ENCODE measurements at regions not wholly inside any gene's neighbourhood (a gene's known extent, or its start where the extent isn't known, plus 50 kb on each side); places are given as distances from the start of the nearest gene placed in this dataset.

DNA sequence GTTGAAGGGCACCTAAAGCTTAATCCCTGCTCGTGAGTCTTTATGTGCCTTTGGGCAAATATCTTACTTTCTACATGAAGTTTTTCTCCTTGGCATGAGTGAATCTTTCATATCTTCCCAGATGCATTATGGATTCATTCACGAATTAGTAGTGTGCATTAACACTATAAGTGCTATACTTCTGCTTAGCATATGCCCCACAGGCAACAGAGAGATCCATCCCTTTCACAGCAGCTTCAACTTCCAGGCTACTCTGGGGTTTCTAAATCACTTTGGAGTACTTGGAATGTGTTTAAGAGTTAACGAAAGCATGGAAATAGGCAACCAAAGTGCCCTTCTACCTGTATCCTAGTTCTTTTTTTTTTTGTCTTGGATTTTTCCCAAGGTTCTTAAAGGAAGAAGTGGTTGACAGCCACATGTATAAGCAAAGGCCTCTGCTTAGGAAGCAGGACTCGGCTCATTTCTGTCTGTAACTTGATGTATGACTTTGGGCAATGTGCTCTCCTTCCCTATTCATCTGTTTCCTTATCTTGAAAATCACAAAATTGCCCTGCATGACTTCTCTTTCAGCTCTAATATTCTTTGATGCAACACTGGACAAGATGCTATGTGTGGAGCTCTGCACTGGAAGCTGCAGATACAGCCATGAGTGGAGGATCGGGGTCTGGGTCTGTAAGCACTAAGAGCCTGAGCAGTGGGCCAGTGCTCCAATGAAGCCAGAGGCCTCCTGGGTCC lies 54.5 kb upstream of the ME3 start:
- no peak overlapping the region for H3K14ac ChIP-seq (ENCODE audit: insufficient read length)
- no peaks in the 10 kb centered on the region for H3K4me1 ChIP-seq (replicated peaks in 1 of 4; ENCODE audit: control insufficient read depth in 3 of 4, insufficient read depth in 4 of 4, low read length in 3 of 4)
- H3K23ac ChIP-seq (ENCODE audit: insufficient read length), result no peak overlapping the region
- no peak overlapping the region for H3K4ac ChIP-seq (replicated peaks; ENCODE audit: insufficient read length, low read depth, low read length)
- H4K20me1 ChIP-seq (replicated peaks in 1 of 2; ENCODE audit: control insufficient read depth in 1 of 2, insufficient read depth in 2 of 2, low read length in 2 of 2), result no peaks in the 10 kb centered on the region
- no peak overlapping the region for H2AFZ ChIP-seq (ENCODE audit: low read length)
- no peak overlapping the region for H3K27ac ChIP-seq (ENCODE audit: low read depth, low read length)
- H3K79me1 ChIP-seq (ENCODE audit: low read depth, low read length), result no peaks in the 10 kb centered on the region
- no peak overlapping the region for H4K5ac ChIP-seq (ENCODE audit: insufficient read length, low read depth, low read length)
- H2BK12ac ChIP-seq (ENCODE audit: low read depth, low read length), result no peak overlapping the region
- H2BK20ac ChIP-seq (ENCODE audit: low read length), result no peak overlapping the region
- H2BK120ac ChIP-seq (replicated peaks; ENCODE audit: low read depth, low read length), result no peak overlapping the region
- 79% methylated on average over 5 of the region's 5 CpGs; no CpG with 5 or more reads in 1 of the 2 experiments for WGBS, 2 experiments (ENCODE audit: extremely low coverage in 1 of 2, insufficient coverage in 1 of 2, insufficient read length in 1 of 2, insufficient replicate concordance in 2 of 2, low coverage in 1 of 2, low lambda C conversion rate in 2 of 2, missing lambda C conversion rate in 1 of 2)
- no peak overlapping the region for H3K18ac ChIP-seq (ENCODE audit: extremely low read depth, low read length)
- no peak overlapping the region for H2BK5ac ChIP-seq (ENCODE audit: low read depth, low read length)
- DNase-seq (ENCODE audit: low read depth in 1 of 2, low spot score in 2 of 2) (no peak), FAIRE-seq (no peak)
- H3K36me3 ChIP-seq (ENCODE audit: control insufficient read depth in 2 of 4, insufficient read depth in 4 of 4, low read length in 3 of 4), result no peaks in the 10 kb centered on the region
- no peak overlapping the region for H3K4me2 ChIP-seq (ENCODE audit: insufficient read depth in 1 of 2, low read depth in 2 of 2, low read length in 2 of 2)
- no peak overlapping the region for H4K8ac ChIP-seq (ENCODE audit: extremely low read depth, insufficient read depth, low read length)
- no peak overlapping the region for H3K56ac ChIP-seq (replicated peaks; ENCODE audit: insufficient read length, low read depth, low read length)
- H2BK15ac ChIP-seq (ENCODE audit: low read length), result no peak overlapping the region
- H3K23me2 ChIP-seq (ENCODE audit: low read depth, low read length), result no peaks in the 10 kb centered on the region
- no peak overlapping the region for H3K9ac ChIP-seq (replicated peaks in 1 of 4; ENCODE audit: extremely low read depth in 1 of 4, low read depth in 3 of 4, low read length in 3 of 4)
- ChIA-PET CTCF (ENCODE audit: partially characterized antibody) (interaction anchor here (0.6 to 1.2 kb wide), 2 partner anchors 48 to 118 kb away, joined by 3 read pairs; no protein-coding TSS in a partner anchor), POLR2A (ENCODE audit: partially characterized antibody) (no interaction called here)
- no peak overlapping the region for H4K91ac ChIP-seq (replicated peaks; ENCODE audit: insufficient read length, low read length)
- H2AK5ac ChIP-seq (ENCODE audit: low read depth, low read length), result no peak overlapping the region
- H3K79me2 ChIP-seq (ENCODE audit: control insufficient read depth in 1 of 2, insufficient read depth in 2 of 2, low read length in 2 of 2), result no peaks in the 10 kb centered on the region
- H3K27me3 ChIP-seq (replicated peaks in 1 of 4; ENCODE audit: control insufficient read depth in 3 of 4, extremely low read depth in 1 of 4, insufficient read depth in 3 of 4, low read length in 3 of 4), result no peaks in the 10 kb centered on the region
- H3K9me3 ChIP-seq (ENCODE audit: insufficient read depth in 2 of 2, low read depth in 1 of 2, low read length in 1 of 2), result peaks cover 1 to 7% of the 10 kb centered on the region in 2 experiments; a peak in 1 of 4 replicates
- no peak overlapping the region for H3K4me3 ChIP-seq (ENCODE audit: extremely low read depth in 1 of 4, insufficient read depth in 2 of 4, low read depth in 3 of 4, low read length in 4 of 4)
- TF ChIP-seq GTF2F1 (IDR thresholded peaks at IDR 0.05; ENCODE audit: borderline replicate concordance, low read depth, low read length) (no peak), ASH2L (IDR thresholded peaks at IDR 0.05; ENCODE audit: low read length) (no peak), SIN3A (conservative IDR thresholded peaks at IDR 0.05 in 1 of 2, IDR thresholded peaks at IDR 0.05 in 1 of 2; ENCODE audit: low read depth in 1 of 2, low read length in 2 of 2) (no peak), HDAC2 (IDR thresholded peaks at IDR 0.05; ENCODE audit: borderline replicate concordance in 1 of 2, low read depth in 2 of 2, low read length in 2 of 2) (no peak), SRF (IDR thresholded peaks at IDR 0.05; ENCODE audit: low read depth, low read length) (no peak), KDM1A (IDR thresholded peaks at IDR 0.05; ENCODE audit: borderline replicate concordance, low read length) (no peak), TAF7 (optimal IDR thresholded peaks at IDR 0.05; ENCODE audit: borderline replicate concordance, low read depth, low read length) (no peak), CTBP2 (IDR thresholded peaks at IDR 0.05; ENCODE audit: borderline replicate concordance, insufficient read depth, insufficient read length, low read length) (no peak), EGR1 (IDR thresholded peaks at IDR 0.05; ENCODE audit: borderline replicate concordance, low read depth, low read length) (no peak), POLR2AphosphoS5 (IDR thresholded peaks at IDR 0.05; ENCODE audit: low read depth, low read length) (no peak), NANOG (IDR thresholded peaks at IDR 0.05; ENCODE audit: insufficient read depth, low read depth, low read length, poor library complexity, severe bottlenecking) (no peak), BACH1 (IDR thresholded peaks at IDR 0.05; ENCODE audit: low read length) (no peak), RXRA (IDR thresholded peaks at IDR 0.05; ENCODE audit: insufficient read depth, low read depth, low read length) (no peak)
